BJ (cell line): ENCODE measurements at regions not wholly inside any gene's neighbourhood (a gene's known extent, or its start where the extent isn't known, plus 50 kb on each side); places are given as distances from the start of the nearest gene placed in this dataset.

Experiments used
- CTCF ChIA-PET: fragments of 350-600 bp; formaldehyde crosslinking; extraction: SDS; loops from one replicate; lab custom pipeline; 2021; ENCODE audit warnings: antibody characterized with exemption, inconsistent platforms; lab: Yijun Ruan, JAX
- POLR2A ChIA-PET: fragments of 300-600 bp; sonication (Branson Sonifier 250); formaldehyde crosslinking; extraction: SDS; loops from one replicate; lab custom pipeline; 2021; ENCODE audit warnings: antibody characterized with exemption; lab: Charles Lee
- DNase-seq: peaks from one replicate; pipeline ENCODE4 v3.0.0-alpha.2; 2011; ENCODE audit warnings: low read depth
- H3K27me3 ChIP-seq: 2 replicates; pipeline ENCODE4 v1.6.0; 2011; ENCODE audit warnings: low read length; ENCODE audit not compliant: control insufficient read depth, insufficient read depth
- H3K36me3 ChIP-seq: 2 replicates; pipeline ENCODE4 v1.5.1; 2011; ENCODE audit warnings: low read length; ENCODE audit not compliant: control insufficient read depth, insufficient read depth
- H3K4me3 ChIP-seq: 2 replicates; pipeline ENCODE4 v1.5.1; 2011; ENCODE audit warnings: low read depth, mild to moderate bottlenecking, control low read depth, low read length
- CTCF ChIP-seq: IDR thresholded peaks from 2 replicates; pipeline ENCODE4 v1.5.1; 2011; ENCODE audit warnings: low read depth, mild to moderate bottlenecking, control low read depth, inconsistent platforms, low read length, moderate library complexity; ENCODE audit not compliant: insufficient read depth

- H3K4me3 ChIP-seq = no peak overlapping the region
- no peaks in the 10 kb centered on the region for H3K27me3 ChIP-seq
- DNase-seq = no peak
- no peak for TF ChIP-seq CTCF
- ChIA-PET CTCF (interaction anchor here (0.8 kb wide), 1 partner anchor 15 kb away, joined by 3 read pairs; no protein-coding TSS in a partner anchor), POLR2A (no interaction called here)
- no peaks in the 10 kb centered on the region for H3K36me3 ChIP-seq
Measured at GRCh38 chr16:72443809-72444208, 271.9 kb upstream of the PMFBP1 start.

- TF ChIP-seq CTCF = no peak
- Histone ChIP-seq H3K36me3 (no peaks in the 10 kb centered on the region), H3K4me3 (no peak overlapping the region), H3K27me3 (no peaks in the 10 kb centered on the region)
- DNase-seq = no peak
- POLR2A ChIA-PET = no interaction called here
- CTCF ChIA-PET = interaction anchor here (1.5 to 1.6 kb wide), 2 partner anchors 14 to 189 kb away, joined by 3 to 5 read pairs; no protein-coding TSS in a partner anchor
Measured at GRCh38 chr16:72442385-72443158, 270.6 kb upstream of the PMFBP1 start.

GRCh38 chr16:72437891-72438290 is 265.9 kb upstream of the PMFBP1 start:
- ChIA-PET POLR2A (no interaction called here), CTCF (interaction anchor here (0.6 kb wide), 1 partner anchor 1099 kb away, joined by 3 read pairs; no protein-coding TSS in a partner anchor)
- no peak for DNase-seq
- TF ChIP-seq CTCF = no peak
- H3K27me3 ChIP-seq = no peaks in the 10 kb centered on the region
- no peak overlapping the region for H3K4me3 ChIP-seq
- no peaks in the 10 kb centered on the region for H3K36me3 ChIP-seq

DNA sequence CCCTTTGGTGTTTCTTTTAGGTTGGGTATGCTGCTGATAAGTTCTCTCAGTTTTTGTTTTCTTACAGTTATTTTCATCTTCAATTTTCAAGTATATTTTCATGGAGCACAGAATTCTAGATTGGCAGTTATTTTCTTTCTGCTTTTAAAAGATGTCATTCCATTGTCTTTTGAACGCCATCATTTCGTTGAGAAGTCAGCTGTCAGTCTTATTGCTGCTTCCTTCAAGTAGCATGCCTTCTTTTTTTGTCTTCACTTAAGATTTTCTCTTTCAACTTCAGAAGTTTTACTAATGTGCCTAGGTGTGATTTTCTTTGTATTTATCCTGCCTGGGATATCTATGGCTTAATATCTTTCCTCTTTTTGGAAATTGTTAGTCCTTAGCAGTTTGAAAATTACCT is 262.2 kb upstream of the PMFBP1 start:
- CTCF ChIA-PET = no interaction called here
- TF ChIP-seq CTCF = no peak
- H3K27me3 ChIP-seq = no peaks in the 10 kb centered on the region
- DNase-seq = no peak
- no peaks in the 10 kb centered on the region for H3K36me3 ChIP-seq
- POLR2A ChIA-PET = no interaction called here
- no peak overlapping the region for H3K4me3 ChIP-seq

GRCh38 chr16:72430121-72430520 is 258.2 kb upstream of the PMFBP1 start:
- POLR2A ChIA-PET = no interaction called here
- DNase-seq = no peak
- Histone ChIP-seq H3K36me3 (no peaks in the 10 kb centered on the region), H3K27me3 (no peaks in the 10 kb centered on the region), H3K4me3 (no peak overlapping the region)
- CTCF ChIA-PET = interaction anchor here (0.5 kb wide), 1 partner anchor 705 kb away, joined by 3 read pairs; no protein-coding TSS in a partner anchor
- no peak for TF ChIP-seq CTCF
